Myocyte (in vitro differentiated cells): ENCODE measurements at regions not wholly inside any gene's neighbourhood (a gene's known extent, or its start where the extent isn't known, plus 50 kb on each side); places are given as distances from the start of the nearest gene placed in this dataset.
A peak's percentile ranks its signal among the peaks of the same experiment; 100 is the strongest.
"Not testable (repeated sequence)": the region's sequence is repeated elsewhere in the genome, so short reads cannot be mapped to it uniquely, and the experiment has no call there.

Experiments used
- DNase-seq: peaks from one replicate; pipeline ENCODE4 v3.0.0-alpha.2; 2012; ENCODE audit warnings: low read depth

DNA sequence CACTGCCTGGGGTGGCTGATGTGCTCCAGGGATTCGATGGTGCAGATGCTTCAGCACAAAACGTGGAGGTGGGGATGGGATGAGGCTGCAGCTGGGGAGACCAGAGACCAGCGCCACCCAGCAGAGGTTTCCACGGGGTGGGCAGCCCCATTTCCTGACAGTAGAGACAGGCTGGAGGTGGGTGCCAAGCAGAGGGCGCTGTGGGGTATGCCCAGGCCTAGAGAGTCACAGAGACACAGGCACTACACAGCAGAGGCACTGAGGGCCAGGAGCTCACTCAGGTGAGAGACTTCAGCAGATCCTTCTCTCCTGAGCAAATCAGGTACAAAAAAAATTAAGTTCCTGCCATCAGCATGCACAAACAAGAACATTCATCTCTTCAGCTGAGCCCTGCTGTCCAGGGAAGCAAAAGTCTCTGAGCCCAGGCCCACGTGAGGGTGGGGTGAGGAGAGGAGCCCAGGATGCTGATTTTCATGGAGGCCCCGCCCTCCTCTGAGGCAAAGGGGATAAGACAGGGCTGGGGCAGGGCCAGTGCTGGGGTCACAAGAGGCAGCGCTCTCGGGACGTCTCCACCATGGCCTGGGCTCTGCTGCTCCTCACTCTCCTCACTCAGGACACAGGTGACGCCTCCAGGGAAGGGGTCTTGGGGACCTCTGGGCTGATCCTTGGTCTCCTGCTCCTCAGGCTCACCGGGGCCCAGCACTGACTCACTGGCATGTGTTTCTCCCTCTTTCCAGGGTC, 53.1 kb downstream of the GGTLC2 start:
- DNase-seq, result no peak

DNA sequence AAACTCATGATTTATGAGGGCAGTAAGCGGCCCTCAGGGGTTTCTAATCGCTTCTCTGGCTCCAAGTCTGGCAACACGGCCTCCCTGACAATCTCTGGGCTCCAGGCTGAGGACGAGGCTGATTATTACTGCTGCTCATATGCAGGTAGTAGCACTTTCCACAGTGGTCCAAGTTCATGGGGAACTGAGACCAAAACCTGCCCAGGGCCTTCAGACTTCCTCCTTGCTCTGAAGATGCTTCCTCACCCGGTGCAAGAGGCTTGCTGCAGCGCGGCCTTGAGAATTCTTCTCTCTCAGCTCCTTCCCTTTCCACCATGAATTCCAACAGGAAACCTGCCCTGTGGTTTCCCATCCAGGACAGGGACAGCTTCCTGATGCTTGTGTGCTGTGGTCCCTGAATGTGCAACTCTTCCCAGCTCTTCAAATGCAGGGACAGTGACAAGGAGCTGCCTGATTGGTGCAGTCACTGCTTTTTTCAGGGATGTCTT, 53.9 kb downstream of the GGTLC2 start:
- DNase-seq, result no peak

GRCh38 chr22:22700631-22701030, 56.2 kb downstream of the GGTLC2 start:
- DNase-seq, result no peak

DNA sequence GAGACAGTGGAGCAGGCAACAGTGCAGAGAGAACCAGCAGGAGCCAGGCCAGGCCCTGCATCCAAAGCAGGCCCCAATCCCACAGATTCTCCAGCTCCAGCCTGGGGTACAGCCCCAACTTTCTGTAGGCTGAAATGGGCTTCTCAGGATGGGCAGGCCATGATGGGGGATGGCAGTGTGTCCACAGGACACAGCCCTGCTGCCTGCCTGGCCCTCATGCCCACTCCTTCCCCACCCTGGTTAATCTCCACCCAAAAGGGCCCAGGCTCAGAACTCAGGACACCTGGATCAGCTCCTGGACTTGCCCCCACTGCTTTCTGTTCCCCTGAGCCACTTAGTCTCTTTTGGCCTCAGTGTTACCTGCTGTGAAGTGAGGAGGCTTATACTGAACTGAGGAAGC, 57.1 kb downstream of the GGTLC2 start:
- DNase-seq, result not testable (repeated sequence)

DNA sequence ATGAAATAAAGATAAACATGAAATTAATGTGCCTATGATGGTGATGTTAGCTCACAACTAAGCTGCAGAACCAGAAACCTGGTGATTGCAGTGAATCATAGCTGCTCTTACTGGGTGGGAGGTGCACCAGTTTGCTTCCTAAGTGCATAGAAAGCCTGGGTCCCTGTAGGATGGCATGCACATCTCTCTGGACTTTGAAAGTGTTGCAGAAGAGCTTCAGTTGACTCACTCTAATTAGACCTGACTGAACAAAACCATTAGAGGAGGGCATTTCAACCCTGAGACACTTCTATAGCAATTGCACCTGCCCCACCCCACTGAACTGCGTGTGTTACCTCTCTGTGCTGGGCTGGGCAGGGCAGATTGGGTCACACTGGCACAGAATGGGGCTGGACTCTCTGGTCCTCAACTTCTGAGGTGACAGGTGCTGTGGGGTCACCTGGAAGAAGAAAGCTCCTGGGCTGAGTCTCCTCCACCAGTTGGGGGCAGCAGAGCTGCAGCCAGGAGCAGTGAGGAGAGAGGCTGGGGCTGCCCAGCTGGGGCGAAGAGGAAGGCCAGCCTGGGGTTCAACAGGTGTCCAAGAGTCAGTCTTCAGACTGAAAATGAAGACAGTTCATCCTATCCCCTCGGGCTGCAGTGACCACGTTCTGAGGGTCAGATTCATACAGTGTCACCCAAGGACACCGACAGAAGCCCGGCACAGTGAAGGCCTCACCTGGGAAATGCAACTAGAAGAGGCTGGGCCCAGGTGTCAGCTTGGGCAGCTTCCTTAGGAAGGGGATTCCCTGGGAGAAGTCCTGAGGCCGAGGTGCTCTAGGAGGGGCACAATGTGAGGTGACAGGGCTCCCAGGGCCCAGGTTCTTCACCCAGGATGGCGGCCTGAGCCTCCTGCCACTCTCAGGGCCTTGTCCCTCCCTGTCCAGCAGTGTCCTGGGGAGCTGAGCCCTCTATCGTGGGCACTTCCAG, 58.1 kb downstream of the GGTLC2 start:
- DNase-seq, result no peak

DNA sequence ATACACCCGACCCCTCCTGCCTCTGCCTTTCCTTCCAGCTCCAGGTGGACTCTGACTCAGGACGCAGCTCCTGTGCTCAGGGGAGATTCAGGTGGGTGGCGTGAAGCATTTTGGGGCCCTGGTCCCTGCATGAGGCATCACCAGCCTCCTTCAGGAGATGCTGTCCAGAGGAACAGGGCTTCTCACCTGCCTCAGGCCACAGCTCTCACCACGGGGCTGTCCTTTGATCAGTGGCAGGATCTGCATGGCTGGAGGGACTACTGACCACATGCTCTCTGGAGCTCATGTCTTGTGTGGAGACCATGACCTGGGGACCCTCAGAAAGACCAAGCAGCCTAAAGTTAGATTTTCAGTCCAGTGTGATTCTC, 58.8 kb downstream of the GGTLC2 start:
- DNase-seq, result no peak

DNA sequence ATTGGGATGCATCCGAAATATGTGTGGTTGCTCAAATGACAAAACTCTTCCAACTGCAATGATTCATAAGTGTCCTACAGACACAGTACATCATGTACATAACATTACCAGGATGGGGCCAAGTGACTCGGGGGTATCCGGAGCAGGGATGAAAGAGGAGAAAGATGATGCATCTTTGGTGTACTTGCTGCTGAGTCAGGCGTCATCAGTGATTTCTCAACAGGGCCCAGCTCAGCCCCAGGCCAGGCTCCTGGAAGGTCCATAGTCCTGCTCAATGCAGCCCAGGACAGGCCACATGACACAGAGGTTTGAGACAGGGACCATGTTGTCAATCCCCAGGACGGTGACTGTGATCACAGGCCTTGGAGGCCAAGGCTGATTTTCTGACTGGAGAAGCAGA, 59.3 kb downstream of the GGTLC2 start:
- DNase-seq, result no peak

GRCh38 chr22:22704156-22704946, 59.9 kb downstream of the GGTLC2 start:
- no peak for DNase-seq

DNA sequence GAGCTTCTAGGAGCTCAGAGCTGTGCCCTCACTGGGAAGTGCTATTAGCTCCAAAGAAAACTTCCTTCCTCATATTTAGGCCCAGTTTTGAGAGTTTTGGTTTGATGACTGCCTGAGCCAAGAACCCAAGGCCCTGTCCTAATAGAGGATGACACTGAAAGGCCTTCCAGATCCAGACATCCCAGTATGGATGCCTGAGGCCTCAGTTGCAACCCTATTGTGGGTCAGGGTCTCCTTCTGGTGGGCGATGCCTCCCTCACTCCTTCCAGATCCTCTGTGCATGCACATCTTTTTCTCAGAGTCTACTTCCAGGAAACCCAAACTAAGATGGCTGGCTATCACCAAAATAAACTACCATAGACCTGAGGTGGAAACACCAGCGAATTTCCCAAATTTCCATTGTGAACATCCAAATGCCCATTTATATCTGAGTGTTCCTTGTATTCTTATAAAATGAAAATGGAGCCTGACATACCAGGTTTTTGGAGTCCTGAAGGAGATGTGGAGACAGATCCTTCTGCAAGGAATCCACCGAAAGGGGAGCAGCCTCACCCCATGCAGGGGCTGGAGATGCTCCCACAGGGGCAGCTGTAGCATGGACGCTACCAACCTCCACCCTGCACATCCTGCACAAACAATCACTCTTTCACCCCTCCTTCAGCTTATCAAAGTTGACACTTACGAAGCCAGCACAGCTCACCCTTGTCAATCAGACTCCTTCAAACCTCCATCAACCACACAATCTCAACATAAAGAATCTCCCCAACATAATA, 61.1 kb downstream of the GGTLC2 start:
- no peak for DNase-seq

GRCh38 chr22:22706253-22706915, 62.0 kb downstream of the GGTLC2 start:
- peak; percentile 81 for DNase-seq

GRCh38 chr22:22709719-22710445, 65.5 kb downstream of the GGTLC2 start:
- DNase-seq, result no peak

GRCh38 chr22:22710719-22711531, 66.5 kb downstream of the GGTLC2 start:
- peak; percentile 28 for DNase-seq

DNA sequence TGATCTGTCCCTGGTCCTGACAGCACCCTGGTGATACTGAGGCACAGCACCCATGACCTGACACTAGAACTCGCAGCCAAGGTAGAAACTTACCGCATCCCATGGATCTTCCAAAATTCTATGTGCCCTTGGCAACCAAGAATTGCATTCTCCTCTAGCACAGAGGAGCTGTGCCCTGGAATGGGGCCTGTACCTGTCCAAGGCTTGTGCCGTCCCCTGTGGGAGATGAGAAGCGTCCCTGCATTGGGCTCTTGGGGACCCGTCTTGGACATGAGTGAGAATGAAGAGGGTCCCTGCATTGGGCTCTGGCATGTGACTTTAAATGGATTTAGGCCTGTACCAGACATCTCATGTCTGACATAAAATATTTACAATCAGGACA, 67.1 kb downstream of the GGTLC2 start:
- no peak for DNase-seq

DNA sequence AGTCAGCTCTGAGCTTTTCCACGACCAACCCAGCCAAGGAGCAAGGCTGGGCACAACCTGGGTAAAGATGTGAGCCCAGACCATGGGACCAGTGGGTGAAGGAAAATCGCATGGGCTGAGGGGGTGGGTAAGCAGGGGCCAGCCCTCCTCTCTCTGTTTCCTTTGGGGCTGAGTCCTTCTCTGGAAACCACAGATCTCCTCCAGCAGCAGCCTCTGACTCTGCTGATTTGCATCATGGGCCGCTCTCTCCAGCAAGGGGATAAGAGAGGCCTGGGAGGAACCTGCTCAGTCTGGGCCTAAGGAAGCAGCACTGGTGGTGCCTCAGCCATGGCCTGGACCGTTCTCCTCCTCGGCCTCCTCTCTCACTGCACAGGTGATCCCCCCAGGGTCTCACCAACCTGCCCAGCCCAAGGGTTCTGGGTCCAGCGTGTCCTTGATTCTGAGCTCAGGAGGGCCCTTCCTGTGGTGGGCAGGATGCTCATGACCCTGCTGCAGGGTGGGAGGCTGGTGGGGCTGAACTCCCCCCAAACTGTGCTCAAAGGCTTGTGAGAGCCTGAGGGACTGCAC, 67.8 kb downstream of the GGTLC2 start:
- DNase-seq, result no peak

DNA sequence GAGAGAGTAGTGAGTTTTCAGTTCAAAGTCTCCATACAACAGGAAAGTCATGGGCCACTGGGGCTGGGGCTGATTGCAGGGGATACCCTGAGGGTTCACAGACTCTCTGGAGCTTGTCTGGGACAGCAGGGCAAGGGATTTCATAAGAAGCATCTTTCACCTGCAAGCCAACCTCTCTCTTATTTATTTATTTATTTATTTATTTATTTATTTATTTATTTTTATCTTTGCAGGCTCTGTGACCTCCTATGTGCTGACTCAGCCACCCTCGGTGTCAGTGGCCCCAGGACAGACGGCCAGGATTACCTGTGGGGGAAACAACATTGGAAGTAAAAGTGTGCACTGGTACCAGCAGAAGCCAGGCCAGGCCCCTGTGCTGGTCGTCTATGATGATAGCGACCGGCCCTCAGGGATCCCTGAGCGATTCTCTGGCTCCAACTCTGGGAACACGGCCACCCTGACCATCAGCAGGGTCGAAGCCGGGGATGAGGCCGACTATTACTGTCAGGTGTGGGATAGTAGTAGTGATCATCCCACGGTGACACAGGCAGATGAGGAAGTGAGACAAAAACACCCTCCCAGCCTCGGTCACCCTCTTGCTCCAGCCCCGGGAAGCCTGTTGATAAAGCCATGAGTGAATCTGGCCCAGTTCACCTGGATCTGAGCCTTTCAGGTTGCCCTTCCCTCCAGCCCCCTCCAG, 68.4 kb downstream of the GGTLC2 start:
- DNase-seq, result no peak

GRCh38 chr22:22713416-22713815, 69.0 kb downstream of the GGTLC2 start:
- no peak for DNase-seq

GRCh38 chr22:22714600-22715335, 70.4 kb downstream of the GGTLC2 start:
- DNase-seq, result no peak
